NOMO-1 (cell line): ENCODE measurements at regions not wholly inside any gene's neighbourhood (a gene's known extent, or its start where the extent isn't known, plus 50 kb on each side); places are given as distances from the start of the nearest gene placed in this dataset.
"Not testable (repeated sequence)": the region's sequence is repeated elsewhere in the genome, so short reads cannot be mapped to it uniquely, and the experiment has no call there.

Experiments used
- DNase-seq, 2 experiments: peaks; one replicate each; lab custom pipeline; 2025; ENCODE audit not compliant: unreplicated experiment in 2 of 2; lab: John Stamatoyannopoulos, UW

- no peak for DNase-seq
Observed at GRCh38 chr3:150329408-150329807, 78.7 kb upstream of the TSC22D2 start.

GRCh38 chr3:150328654-150329040 is 79.5 kb upstream of the TSC22D2 start:
- DNase-seq, result no peak

DNA sequence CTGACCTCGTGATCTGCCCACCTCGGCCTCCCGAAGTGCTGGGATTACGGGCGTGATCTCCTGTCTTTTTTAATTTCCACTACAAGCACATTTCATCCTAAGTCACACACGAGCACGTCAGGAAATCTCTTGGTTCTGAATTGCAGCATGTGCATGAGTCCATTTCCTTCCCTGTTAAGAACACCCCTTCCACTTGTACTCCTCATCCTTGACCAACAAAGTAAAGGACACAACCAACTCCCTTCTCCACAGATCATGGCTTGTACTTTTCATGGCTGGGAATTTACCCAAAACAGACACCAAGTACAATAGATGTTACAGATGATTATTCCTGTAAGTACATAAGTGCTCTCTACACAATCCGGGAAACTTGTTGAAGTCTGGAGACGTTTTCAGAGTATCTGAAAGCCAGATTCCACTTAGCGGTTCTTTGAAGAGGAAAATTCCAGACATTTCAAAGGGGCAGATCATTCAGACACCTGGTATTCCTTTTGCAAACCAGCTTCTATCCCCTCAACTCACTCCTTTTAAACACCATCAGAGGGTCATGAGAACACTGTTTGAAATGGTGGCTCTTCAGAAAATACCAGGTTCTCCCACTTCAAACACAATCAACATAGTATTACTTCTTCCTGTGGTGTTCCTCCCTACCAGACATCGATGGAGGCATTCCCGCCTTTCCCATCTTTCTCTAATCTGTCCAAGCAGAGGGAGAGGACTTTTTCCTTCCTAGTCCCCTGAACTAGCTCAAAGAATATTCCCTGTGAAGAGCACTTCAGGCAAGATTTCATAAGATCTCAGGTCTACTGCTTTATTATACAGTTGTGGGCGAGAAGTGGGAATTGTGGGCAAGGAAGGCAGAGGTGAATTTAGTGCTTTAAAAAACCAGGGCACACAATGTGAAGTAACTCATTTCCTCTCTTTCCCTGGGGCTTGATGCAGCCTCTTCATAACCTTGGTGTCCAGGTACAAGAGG is 80.1 kb upstream of the TSC22D2 start:
- no peak for DNase-seq

GRCh38 chr3:150324788-150325187 is 83.3 kb upstream of the TSC22D2 start:
- no peak for DNase-seq

GRCh38 chr3:150324245-150324644 is 83.9 kb upstream of the TSC22D2 start:
- DNase-seq, result no peak

DNA sequence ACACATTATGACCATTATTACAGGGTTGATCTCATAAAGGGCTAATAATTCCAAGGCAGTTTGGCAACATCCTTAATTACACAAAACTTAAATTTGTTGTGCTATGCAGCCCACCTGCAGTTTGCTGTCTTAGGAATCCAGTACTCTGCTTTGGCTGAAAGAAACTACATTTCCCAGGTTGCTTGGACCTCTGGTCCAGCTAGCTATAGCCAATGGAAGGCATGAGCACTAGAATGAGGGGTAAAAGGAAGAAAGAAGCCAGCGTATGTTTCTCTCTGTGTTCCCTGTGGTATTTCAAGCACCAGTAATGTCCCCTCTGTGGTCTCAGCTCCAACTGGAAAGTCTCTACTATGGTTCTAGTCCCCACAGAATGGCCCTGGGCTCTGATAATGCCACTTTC is 84.3 kb upstream of the TSC22D2 start:
- DNase-seq, result no peak

- DNase-seq, result not testable (repeated sequence)
Observed at GRCh38 chr3:150323091-150323490, 85.0 kb upstream of the TSC22D2 start.

GRCh38 chr3:150320971-150321370 is 87.1 kb upstream of the TSC22D2 start:
- DNase-seq, result not testable (repeated sequence)

DNA sequence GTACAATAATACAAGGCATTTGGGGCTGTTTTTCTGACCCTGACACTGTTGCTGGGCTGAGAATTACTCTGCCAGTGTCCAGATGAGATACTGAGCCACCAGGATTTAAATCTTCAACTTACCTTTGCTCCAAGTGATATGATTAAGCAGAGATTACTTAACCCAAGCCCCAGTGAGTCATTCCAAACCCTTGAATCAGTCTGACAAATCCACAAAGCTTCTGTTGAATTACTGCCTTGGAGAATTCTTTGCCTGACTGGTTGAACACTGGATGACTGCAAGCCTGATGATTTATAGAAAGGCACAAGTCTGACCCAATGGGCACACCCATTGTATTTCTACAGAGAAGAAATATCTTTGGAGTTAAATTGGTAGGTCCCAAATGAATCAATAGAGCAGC is 88.2 kb upstream of the TSC22D2 start:
- no peak for DNase-seq

DNA sequence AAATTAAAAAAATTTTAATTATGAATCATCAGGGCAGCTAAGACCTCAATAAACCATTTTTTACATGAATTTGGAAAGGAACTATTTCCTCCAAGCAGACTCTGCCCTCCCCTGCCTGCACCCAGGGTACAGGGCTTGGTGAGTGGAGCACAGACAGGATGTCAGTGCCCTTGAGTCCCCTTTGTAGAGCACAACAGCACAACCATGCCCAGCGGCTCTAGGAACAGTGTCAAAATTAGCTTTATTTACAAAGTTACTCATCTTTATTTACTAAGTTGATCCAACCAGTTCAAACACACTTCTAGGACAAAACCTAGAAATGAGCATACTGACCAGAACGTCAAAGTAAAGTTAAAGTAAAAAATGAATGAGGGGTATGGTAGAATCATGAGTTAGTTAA is 90.6 kb upstream of the TSC22D2 start:
- no peak for DNase-seq

GRCh38 chr3:150315721-150316120 is 92.4 kb upstream of the TSC22D2 start:
- DNase-seq, result no peak

GRCh38 chr3:150314248-150315004 is 93.7 kb upstream of the TSC22D2 start:
- no peak for DNase-seq

DNA sequence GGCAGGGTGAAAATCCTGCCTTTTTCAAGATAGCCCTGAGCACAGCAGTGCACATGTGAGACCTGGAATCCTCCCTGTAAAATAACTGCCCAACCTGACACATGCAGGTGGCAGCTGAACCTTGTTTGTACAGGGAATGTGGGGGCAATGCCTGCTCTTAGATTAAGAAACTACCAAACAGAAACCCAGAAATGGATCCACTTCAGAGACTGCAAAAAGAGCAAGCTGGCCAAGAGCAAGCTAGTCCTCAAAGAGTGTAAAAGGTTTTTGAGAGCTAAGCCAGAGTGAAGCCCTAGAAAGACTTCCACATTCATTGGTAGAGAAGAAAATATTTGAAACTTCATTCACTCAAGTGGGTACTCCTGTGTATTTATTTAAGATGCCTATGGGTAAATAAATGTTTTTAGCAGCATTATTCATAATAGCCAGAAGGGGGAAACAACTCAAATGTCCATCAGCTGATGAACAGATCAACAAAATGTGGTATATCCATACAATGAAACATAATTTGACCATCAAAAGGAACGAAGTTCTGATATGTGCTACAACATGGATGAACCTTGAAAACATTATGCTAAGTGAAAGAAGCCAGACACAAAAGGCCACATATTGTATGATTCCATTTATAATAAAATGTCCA is 96.0 kb upstream of the TSC22D2 start:
- DNase-seq, result no peak

- DNase-seq, result no peak
Observed at GRCh38 chr3:150311156-150311555, 96.9 kb upstream of the TSC22D2 start.

DNA sequence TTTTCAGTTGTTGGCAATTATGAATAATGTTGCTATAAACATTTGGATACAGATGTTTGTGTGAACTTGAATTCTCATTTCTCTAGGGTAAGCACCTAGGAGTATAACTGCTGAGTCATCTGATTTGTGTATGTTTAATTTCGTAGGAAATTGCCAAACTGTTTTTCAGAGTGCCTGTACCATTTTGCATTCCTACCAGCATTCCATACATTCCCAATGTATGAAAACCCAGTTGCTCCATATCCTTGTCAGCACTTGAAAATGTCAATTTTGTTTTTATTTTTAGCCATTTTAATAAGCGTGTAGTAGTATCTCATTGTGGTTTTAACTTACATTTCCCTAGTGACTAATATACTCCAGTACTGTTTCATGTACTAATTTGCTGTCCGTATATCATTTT is 98.5 kb upstream of the TSC22D2 start:
- DNase-seq, result no peak

GRCh38 chr3:150309257-150309542 is 98.9 kb upstream of the TSC22D2 start:
- no peak for DNase-seq

DNA sequence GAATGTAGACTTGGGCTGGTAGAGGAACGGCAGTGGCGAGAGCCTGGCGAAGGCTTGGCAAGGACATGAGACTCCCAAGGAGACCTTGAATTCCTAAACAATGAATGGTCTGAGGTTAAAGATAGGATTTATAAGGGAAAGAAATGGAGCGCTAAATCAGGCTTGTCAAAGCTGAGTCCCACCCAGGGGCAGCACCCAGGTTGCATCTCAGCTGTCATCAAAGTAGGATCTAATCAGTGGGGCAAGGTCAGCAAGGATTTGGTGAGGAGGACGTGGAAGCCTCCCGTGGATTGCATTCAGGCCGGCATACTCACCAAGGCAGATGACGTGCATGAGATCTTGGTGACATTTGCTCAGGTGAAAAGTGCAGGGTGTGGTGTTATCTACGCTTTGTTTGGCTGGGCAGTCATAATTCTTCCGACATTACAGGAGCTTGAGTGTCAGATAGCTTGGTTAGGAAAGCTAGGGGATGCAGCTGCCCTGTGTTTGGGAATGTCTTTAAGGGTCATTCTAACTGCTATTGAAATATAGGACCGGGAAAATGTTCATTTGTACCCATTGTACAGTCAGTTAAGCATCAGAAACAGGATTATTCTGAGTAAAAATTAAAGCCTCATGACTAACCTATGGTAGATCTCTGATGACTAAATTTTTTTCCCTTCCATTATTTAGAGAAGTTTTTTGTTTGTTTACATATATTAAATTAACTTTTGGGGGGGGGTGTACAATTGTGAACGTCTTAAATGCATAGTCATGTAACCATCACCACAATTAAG is 99.4 kb upstream of the TSC22D2 start:
- no peak for DNase-seq

DNA sequence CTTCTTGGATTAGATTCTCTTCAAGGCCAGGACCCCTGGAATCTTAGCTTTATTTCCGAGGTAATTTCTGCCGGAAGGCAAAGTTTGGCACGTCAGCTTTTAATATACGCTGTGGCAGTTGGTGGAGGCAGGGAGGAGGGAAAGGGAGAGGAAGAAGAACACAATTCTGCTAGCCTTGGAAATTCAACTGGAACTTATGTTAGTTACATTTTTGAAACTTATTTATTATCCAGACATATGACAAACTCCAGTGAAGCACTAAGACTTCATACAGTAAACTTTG is 100.1 kb upstream of the TSC22D2 start:
- no peak for DNase-seq

- no peak for DNase-seq
Observed at GRCh38 chr3:150307311-150308036, 100.6 kb upstream of the TSC22D2 start.

DNA sequence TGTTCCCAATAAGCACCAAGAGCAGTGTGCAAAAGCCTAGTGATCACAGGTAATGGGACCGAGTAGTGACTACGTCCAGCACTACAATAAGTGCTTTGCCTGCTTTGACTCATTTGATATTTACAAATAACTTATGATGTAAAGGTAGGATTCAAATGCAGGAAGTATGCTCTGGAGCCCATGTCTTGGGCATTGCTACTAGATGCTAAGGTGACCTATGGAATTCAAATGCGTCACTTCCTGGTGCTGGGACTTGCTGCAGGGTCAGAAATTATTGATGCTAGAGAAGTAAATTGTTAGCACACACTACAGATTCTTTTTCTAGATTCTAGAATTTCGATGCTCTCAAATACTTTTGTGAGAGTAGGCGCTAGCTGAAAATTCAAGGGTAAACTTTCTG is 101.2 kb upstream of the TSC22D2 start:
- DNase-seq, result no peak
